Activated CD8-positive, alpha-beta memory T cell treated with anti-CD3 and anti-CD28 coated beads, Interleukin-2, amount 10 ng/mL, durations not matched to agents 7 days and 5 days (primary cell): ENCODE measurements at regions not wholly inside any gene's neighbourhood (a gene's known extent, or its start where the extent isn't known, plus 50 kb on each side); places are given as distances from the start of the nearest gene placed in this dataset.

Experiments
- ATAC-seq: fragments of 150-1000 bp; cut with Tn5 transposase; one replicate; pipeline ENCODE4 v1.10.0; 2021; ENCODE audit warnings: moderate library complexity
- CTCF ChIA-PET: fragments of 350-600 bp; sonication (Branson Sonifier 250); formaldehyde crosslinking; loops from one replicate; lab custom pipeline; 2021; ENCODE audit warnings: antibody characterized with exemption; lab: Charles Lee
- DNase-seq: peaks from one replicate; pipeline ENCODE4 v3.0.0-alpha.2; 2020
- H3K27ac Mint-ChIP-seq: one replicate; pipeline ENCODE4 v1.8.0; 2021; ENCODE audit warnings: mild to moderate bottlenecking, mixed read lengths
- H3K27me3 Mint-ChIP-seq: one replicate; pipeline ENCODE4 v1.8.0; 2021; ENCODE audit warnings: mixed read lengths
- H3K36me3 Mint-ChIP-seq: one replicate; pipeline ENCODE4 v1.8.0; 2021; ENCODE audit warnings: mild to moderate bottlenecking, mixed read lengths
- H3K4me1 Mint-ChIP-seq: one replicate; pipeline ENCODE4 v1.8.0; 2021; ENCODE audit warnings: mixed read lengths
- H3K4me3 Mint-ChIP-seq: one replicate; pipeline ENCODE4 v1.8.0; 2021; ENCODE audit warnings: mild to moderate bottlenecking, moderate library complexity, mixed read lengths
- H3K9me3 Mint-ChIP-seq: one replicate; pipeline ENCODE4 v1.8.0; 2022; ENCODE audit warnings: low read depth, mixed read lengths

GRCh38 chr18:78006006-78006773 is 756.5 kb downstream of the GALR1 start:
- no peak for DNase-seq
- H3K27me3 Mint-ChIP-seq = peaks cover 4% of the 10 kb centered on the region
- H3K36me3 Mint-ChIP-seq = peaks cover 2% of the 10 kb centered on the region
- no peaks in the 10 kb centered on the region for H3K4me1 Mint-ChIP-seq
- no peak overlapping the region for H3K4me3 Mint-ChIP-seq
- no peak overlapping the region for H3K27ac Mint-ChIP-seq
- no peak for ATAC-seq
- CTCF ChIA-PET = no interaction called here
- peaks cover 9% of the 10 kb centered on the region for H3K9me3 Mint-ChIP-seq

- H3K36me3 Mint-ChIP-seq = peaks cover 2% of the 10 kb centered on the region
- H3K9me3 Mint-ChIP-seq = peaks cover 8% of the 10 kb centered on the region
These were observed 757.2 kb downstream of the GALR1 start for GRCh38 chr18:78006774-78007260.

GRCh38 chr18:78010363-78010762 is 760.7 kb downstream of the GALR1 start:
- H3K27ac Mint-ChIP-seq = no peak overlapping the region
- CTCF ChIA-PET = no interaction called here
- peaks cover 6% of the 10 kb centered on the region for H3K9me3 Mint-ChIP-seq
- H3K27me3 Mint-ChIP-seq = peaks cover 3% of the 10 kb centered on the region
- H3K4me3 Mint-ChIP-seq = no peak overlapping the region
- H3K4me1 Mint-ChIP-seq = no peaks in the 10 kb centered on the region
- ATAC-seq = no peak
- no peak for DNase-seq
- H3K36me3 Mint-ChIP-seq = peaks cover 2% of the 10 kb centered on the region

More at GRCh38 chr18:78006774-78007260, 757.2 kb downstream of the GALR1 start:
- DNase-seq (no peak), ATAC-seq (no peak)
- Mint-ChIP-seq H3K27ac (no peak overlapping the region), H3K4me1 (no peaks in the 10 kb centered on the region), H3K4me3 (no peak overlapping the region), H3K27me3 (peaks cover 4% of the 10 kb centered on the region)
- CTCF ChIA-PET = no interaction called here

- CTCF ChIA-PET = no interaction called here
- ATAC-seq = no peak
- H3K27ac Mint-ChIP-seq = no peak overlapping the region
These were observed 768.2 kb downstream of the GALR1 start for GRCh38 chr18:78017869-78018268.

GRCh38 chr18:78021196-78021595 is 771.5 kb downstream of the GALR1 start:
- H3K9me3 Mint-ChIP-seq = no peaks in the 10 kb centered on the region
- H3K4me1 Mint-ChIP-seq = no peaks in the 10 kb centered on the region
- DNase-seq (no peak), ATAC-seq (no peak)
- H3K27me3 Mint-ChIP-seq = no peaks in the 10 kb centered on the region
- H3K36me3 Mint-ChIP-seq = no peaks in the 10 kb centered on the region
- H3K27ac Mint-ChIP-seq = no peak overlapping the region
- CTCF ChIA-PET = no interaction called here
- H3K4me3 Mint-ChIP-seq = no peak overlapping the region

More at GRCh38 chr18:78017869-78018268, 768.2 kb downstream of the GALR1 start:
- Mint-ChIP-seq H3K4me3 (no peak overlapping the region), H3K9me3 (no peaks in the 10 kb centered on the region), H3K27me3 (no peaks in the 10 kb centered on the region), H3K4me1 (no peaks in the 10 kb centered on the region), H3K36me3 (no peaks in the 10 kb centered on the region)
- DNase-seq = no peak

GRCh38 chr18:78031589-78031988 is 781.9 kb downstream of the GALR1 start:
- no peak for DNase-seq
- no peaks in the 10 kb centered on the region for H3K4me1 Mint-ChIP-seq
- peaks cover 5% of the 10 kb centered on the region for H3K9me3 Mint-ChIP-seq
- H3K36me3 Mint-ChIP-seq = no peaks in the 10 kb centered on the region
- no peak overlapping the region for H3K4me3 Mint-ChIP-seq
- ATAC-seq = no peak
- H3K27ac Mint-ChIP-seq = no peak overlapping the region
- no peaks in the 10 kb centered on the region for H3K27me3 Mint-ChIP-seq
- CTCF ChIA-PET = no interaction called here

GRCh38 chr18:78031991-78032390 is 782.3 kb downstream of the GALR1 start:
- Mint-ChIP-seq H3K36me3 (no peaks in the 10 kb centered on the region), H3K9me3 (peaks cover 5% of the 10 kb centered on the region), H3K27me3 (no peaks in the 10 kb centered on the region), H3K4me1 (no peaks in the 10 kb centered on the region), H3K27ac (no peak overlapping the region), H3K4me3 (no peak overlapping the region)
- DNase-seq (no peak), ATAC-seq (no peak)
- CTCF ChIA-PET = no interaction called here

- Mint-ChIP-seq H3K9me3 (peaks cover 5% of the 10 kb centered on the region), H3K27me3 (no peaks in the 10 kb centered on the region), H3K36me3 (no peaks in the 10 kb centered on the region), H3K4me1 (no peaks in the 10 kb centered on the region), H3K27ac (no peak overlapping the region), H3K4me3 (no peak overlapping the region)
- ATAC-seq (no peak), DNase-seq (no peak)
- CTCF ChIA-PET = no interaction called here
These were observed 782.9 kb downstream of the GALR1 start for GRCh38 chr18:78032574-78032973.

GRCh38 chr18:78034755-78035154 is 785.1 kb downstream of the GALR1 start:
- DNase-seq = no peak
- no peak overlapping the region for H3K4me3 Mint-ChIP-seq
- no peak overlapping the region for H3K27ac Mint-ChIP-seq
- no peaks in the 10 kb centered on the region for H3K27me3 Mint-ChIP-seq
- CTCF ChIA-PET = no interaction called here
- no peak for ATAC-seq
- no peaks in the 10 kb centered on the region for H3K36me3 Mint-ChIP-seq
- H3K9me3 Mint-ChIP-seq = peaks cover 5% of the 10 kb centered on the region
- no peaks in the 10 kb centered on the region for H3K4me1 Mint-ChIP-seq

GRCh38 chr18:78041218-78041617 is 791.6 kb downstream of the GALR1 start:
- Mint-ChIP-seq H3K9me3 (peaks cover 4% of the 10 kb centered on the region), H3K27me3 (no peaks in the 10 kb centered on the region), H3K4me1 (no peaks in the 10 kb centered on the region), H3K36me3 (no peaks in the 10 kb centered on the region), H3K27ac (no peak overlapping the region), H3K4me3 (no peak overlapping the region)
- no peak for DNase-seq
- ATAC-seq = no peak
- CTCF ChIA-PET = no interaction called here

GRCh38 chr18:78046631-78047030 is 797.0 kb downstream of the GALR1 start:
- CTCF ChIA-PET = no interaction called here
- peaks cover 2% of the 10 kb centered on the region for H3K9me3 Mint-ChIP-seq
- no peaks in the 10 kb centered on the region for H3K4me1 Mint-ChIP-seq
- H3K27me3 Mint-ChIP-seq = no peaks in the 10 kb centered on the region
- no peak for ATAC-seq
- H3K27ac Mint-ChIP-seq = no peak overlapping the region
- DNase-seq = no peak
- H3K36me3 Mint-ChIP-seq = no peaks in the 10 kb centered on the region
- no peak overlapping the region for H3K4me3 Mint-ChIP-seq

- Mint-ChIP-seq H3K36me3 (no peaks in the 10 kb centered on the region), H3K4me3 (no peak overlapping the region), H3K27ac (no peak overlapping the region), H3K4me1 (no peaks in the 10 kb centered on the region), H3K9me3 (no peaks in the 10 kb centered on the region), H3K27me3 (no peaks in the 10 kb centered on the region)
- DNase-seq (no peak), ATAC-seq (no peak)
- CTCF ChIA-PET = no interaction called here
These were observed 799.6 kb downstream of the GALR1 start for GRCh38 chr18:78049281-78049680.

- Mint-ChIP-seq H3K27me3 (no peaks in the 10 kb centered on the region), H3K36me3 (no peaks in the 10 kb centered on the region), H3K4me3 (no peak overlapping the region), H3K9me3 (no peaks in the 10 kb centered on the region), H3K27ac (no peak overlapping the region), H3K4me1 (no peaks in the 10 kb centered on the region)
- CTCF ChIA-PET = no interaction called here
- DNase-seq (no peak), ATAC-seq (no peak)
These were observed 805.2 kb downstream of the GALR1 start for GRCh38 chr18:78054801-78055200.

GRCh38 chr18:78056011-78056410 is 806.4 kb downstream of the GALR1 start:
- H3K27me3 Mint-ChIP-seq = no peaks in the 10 kb centered on the region
- no peaks in the 10 kb centered on the region for H3K9me3 Mint-ChIP-seq
- no peaks in the 10 kb centered on the region for H3K36me3 Mint-ChIP-seq
- no peak for ATAC-seq
- no peaks in the 10 kb centered on the region for H3K4me1 Mint-ChIP-seq
- no peak overlapping the region for H3K27ac Mint-ChIP-seq
- DNase-seq = no peak
- CTCF ChIA-PET = no interaction called here
- no peak overlapping the region for H3K4me3 Mint-ChIP-seq
